Fibroblast of upper back skin (primary cell): ENCODE measurements at regions not wholly inside any gene's neighbourhood (a gene's known extent, or its start where the extent isn't known, plus 50 kb on each side); places are given as distances from the start of the nearest gene placed in this dataset.

Source experiments
- DNase-seq: peaks from one replicate; pipeline ENCODE4 v3.0.0-alpha.2; 2013

GRCh38 chr1:24983006-24983680 is 53.1 kb upstream of the RUNX3 start:
- no peak for DNase-seq

GRCh38 chr1:24981631-24982005 is 51.5 kb upstream of the RUNX3 start:
- no peak for DNase-seq

DNA sequence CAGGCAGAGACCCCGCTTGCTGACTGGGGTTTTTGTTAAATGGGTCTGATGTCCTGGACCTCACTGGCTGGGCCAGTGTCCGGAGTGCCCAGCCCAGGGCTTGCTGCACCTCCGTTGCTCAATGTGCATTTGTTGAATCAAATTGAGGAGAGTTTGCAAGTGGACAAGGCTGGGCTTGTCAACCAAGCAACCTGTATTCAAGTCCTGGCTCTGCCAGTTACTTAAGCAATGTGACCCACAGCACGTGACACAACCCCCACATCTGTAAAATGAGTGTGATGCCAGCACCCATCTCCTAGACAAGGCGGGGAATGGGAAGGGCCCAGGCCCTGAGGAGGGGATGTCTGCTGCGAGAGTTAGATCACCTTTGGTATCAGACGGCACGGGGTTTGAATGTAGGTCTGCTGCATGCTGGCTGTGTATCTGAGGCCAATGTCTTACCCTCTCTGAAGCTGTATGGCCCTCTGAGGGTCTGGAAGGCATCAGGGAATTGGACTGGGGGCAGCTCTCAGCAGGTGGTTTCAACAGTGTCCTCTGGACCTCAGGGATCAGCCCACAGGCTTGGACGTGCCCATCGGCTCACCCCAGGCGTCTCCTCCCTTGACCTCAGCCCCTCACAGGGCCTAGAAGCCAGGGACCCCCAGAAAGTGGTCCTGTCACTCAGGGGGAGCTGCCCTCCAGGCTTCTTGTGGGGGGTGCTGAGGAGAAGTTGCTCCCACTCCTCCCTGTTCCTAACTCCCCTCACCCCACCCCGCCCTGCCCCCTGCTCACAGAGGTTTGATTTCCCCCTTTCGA is 51.0 kb upstream of the RUNX3 start:
- DNase-seq = no peak
